DOHH2 (cell line): ENCODE measurements at regions not wholly inside any gene's neighbourhood (a gene's known extent, or its start where the extent isn't known, plus 50 kb on each side); places are given as distances from the start of the nearest gene placed in this dataset.

Experiments used
- EZH2phosphoT487 ChIP-seq: fragments of 200-600 bp; sonication (generic); IDR thresholded peaks from 2 replicates; pipeline ENCODE4 v1.6.1; 2017; ENCODE audit warnings: borderline replicate concordance, mild to moderate bottlenecking, antibody characterized with exemption, low read length, moderate library complexity, mixed read lengths
- TF ChIP-seq, protein P1 (sequence below): fragments of 200-600 bp; sonication (generic); IDR thresholded peaks from one replicate; pipeline ENCODE4 v1.5.1; 2014; ENCODE audit warnings: antibody characterized with exemption, mild to moderate bottlenecking, low read depth, low read length; ENCODE audit not compliant: poor library complexity, severe bottlenecking

DNA sequence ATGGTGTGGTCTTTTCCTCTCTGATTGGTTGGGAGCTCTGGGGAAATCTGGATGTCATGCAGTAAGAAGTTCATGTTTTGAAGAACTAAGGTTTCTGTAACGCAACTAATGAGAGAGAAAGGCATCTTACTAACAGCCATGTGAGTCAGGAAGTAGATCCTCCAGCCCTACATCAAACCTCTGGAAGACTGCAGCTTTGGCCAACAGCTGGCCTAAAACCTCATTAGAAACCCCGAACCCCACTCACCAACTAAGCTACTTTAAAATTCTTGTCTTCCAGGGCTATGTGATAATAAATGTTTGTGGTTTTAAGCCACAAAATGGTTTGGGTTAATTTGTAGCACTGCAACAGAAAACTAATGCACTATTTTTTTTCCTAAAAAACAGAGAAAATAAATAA, 549.0 kb upstream of the GRID2 start:
- TF ChIP-seq, protein P1, sequence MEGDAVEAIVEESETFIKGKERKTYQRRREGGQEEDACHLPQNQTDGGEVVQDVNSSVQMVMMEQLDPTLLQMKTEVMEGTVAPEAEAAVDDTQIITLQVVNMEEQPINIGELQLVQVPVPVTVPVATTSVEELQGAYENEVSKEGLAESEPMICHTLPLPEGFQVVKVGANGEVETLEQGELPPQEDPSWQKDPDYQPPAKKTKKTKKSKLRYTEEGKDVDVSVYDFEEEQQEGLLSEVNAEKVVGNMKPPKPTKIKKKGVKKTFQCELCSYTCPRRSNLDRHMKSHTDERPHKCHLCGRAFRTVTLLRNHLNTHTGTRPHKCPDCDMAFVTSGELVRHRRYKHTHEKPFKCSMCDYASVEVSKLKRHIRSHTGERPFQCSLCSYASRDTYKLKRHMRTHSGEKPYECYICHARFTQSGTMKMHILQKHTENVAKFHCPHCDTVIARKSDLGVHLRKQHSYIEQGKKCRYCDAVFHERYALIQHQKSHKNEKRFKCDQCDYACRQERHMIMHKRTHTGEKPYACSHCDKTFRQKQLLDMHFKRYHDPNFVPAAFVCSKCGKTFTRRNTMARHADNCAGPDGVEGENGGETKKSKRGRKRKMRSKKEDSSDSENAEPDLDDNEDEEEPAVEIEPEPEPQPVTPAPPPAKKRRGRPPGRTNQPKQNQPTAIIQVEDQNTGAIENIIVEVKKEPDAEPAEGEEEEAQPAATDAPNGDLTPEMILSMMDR = no peak
- no peak for TF ChIP-seq EZH2phosphoT487
